GM21529 (cell line): ENCODE measurements at regions not wholly inside any gene's neighbourhood (a gene's known extent, or its start where the extent isn't known, plus 50 kb on each side); places are given as distances from the start of the nearest gene placed in this dataset.

ENCODE experiments used
- ATAC-seq: cut with Tn5 transposase; IDR thresholded peaks from one replicate; pipeline ENCODE4 v1.9.1; 2021; ENCODE audit not compliant: unreplicated experiment

GRCh38 chr4:184575306-184575705 is 73.9 kb downstream of the CASP3 start:
- ATAC-seq, result no peak

GRCh38 chr4:184574861-184575260 is 74.4 kb downstream of the CASP3 start:
- no peak for ATAC-seq

GRCh38 chr4:184573701-184574100 is 75.5 kb downstream of the CASP3 start:
- no peak for ATAC-seq

GRCh38 chr4:184568770-184569169 is 80.5 kb downstream of the CASP3 start:
- ATAC-seq, result no peak

DNA sequence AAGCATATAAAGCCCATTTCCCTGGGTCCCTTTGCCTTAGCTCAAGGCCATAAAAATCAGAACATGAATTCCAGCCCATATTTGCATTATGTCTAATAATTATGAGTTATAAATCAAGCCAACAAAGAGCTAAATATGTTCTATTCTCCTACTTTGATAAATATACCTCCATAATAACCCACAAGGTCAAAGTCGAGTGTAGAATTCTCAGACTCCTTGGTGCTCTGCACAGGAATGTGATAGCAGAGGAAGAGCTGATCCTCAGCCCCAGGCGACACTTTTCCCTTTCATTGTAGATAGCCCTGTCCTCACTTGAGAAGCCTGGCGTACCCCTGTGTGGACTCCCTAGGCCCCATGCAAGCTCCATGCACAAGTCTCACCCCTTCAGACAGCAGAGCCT is 85.6 kb downstream of the CASP3 start:
- no peak for ATAC-seq

DNA sequence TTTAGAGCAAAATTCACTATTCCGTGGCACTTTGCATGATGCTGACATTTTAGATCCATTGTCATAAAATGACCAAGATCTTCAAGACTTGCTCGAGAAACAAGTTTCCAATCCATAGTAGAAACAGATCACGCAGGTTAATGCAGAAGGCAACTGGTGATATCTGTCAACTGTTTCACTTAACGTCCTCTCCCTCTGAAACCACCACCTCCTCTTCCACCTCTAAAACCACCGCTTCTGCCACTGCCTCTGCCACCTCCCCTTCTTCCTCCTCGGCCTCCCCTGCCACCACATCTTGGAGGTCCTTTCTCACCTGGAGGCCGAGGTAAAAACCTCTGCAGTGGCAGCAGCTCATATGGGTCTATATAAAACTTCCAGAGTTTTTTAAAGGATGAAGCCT is 84.6 kb upstream of the IRF2 start:
- ATAC-seq, result no peak

GRCh38 chr4:184553891-184554290 is 79.5 kb upstream of the IRF2 start:
- no peak for ATAC-seq

DNA sequence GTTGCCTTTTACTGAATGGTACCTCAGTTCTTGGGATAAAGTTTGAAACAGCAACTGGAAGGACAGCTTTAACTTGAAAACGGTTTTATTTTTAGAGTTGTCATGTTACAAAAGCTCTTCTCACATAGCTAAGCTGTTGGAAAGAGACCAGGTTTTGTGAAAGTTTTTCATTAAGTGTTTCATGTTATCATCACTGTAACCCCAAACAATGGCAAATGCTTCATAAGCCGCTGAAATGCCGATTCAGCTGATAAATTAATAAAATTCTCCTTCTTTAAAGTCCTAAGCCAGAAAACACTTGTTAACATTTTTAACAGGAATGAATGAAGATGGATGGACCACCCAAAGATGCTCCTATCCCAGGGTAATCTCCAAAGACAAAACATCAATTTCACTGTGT is 76.1 kb upstream of the IRF2 start:
- no peak for ATAC-seq

DNA sequence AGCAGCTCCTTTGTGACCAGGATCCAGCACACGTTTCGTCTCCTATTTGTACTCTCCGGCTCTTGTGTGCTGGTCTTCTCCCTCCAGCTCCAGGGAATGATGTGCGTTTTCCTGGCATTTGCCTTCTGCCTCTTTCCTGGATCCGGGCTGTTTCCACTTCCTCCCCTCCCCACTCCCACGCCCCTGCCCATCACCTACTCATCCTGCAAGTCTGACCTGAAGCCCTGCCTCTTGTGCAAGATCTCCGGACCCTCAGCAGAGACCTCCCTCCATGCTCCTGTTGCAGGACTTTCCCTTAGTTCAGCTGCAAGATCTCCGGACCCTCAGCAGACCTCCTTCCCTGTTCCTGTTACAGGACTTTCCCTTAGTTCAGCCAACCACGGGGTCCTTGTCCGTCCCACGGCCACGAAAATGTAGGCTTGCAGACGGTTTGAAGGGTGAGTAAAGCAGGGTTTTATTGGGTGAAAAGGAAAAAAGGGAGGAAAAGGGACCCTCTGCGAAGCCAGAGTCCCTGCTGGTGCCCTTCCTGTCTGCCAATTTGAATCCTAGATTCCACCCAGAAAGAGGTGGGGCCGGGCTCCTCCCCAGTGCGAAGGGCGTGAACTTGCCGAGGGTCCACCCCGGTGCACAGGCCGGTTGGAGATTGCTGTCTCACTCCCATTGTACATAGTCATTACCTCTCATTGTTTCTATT is 74.4 kb upstream of the IRF2 start:
- no peak for ATAC-seq

DNA sequence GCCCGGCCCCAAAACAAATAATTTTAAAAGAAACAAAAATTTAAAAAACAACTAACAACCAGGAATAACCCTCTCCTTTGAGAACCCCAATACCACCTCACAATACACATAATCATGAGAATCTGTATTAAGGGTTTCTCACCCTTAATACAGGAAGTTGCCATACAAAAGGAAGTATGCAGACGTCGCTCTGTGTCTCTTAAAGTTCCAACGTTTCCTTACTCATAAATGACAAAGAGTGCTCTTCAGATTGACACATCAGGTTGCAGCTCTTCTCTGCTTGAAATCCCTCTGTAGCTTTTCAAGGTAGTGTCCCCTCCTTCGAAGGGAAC is 73.9 kb upstream of the IRF2 start:
- ATAC-seq, result no peak

GRCh38 chr4:184544788-184545409 is 70.5 kb upstream of the IRF2 start:
- ATAC-seq, result no peak

DNA sequence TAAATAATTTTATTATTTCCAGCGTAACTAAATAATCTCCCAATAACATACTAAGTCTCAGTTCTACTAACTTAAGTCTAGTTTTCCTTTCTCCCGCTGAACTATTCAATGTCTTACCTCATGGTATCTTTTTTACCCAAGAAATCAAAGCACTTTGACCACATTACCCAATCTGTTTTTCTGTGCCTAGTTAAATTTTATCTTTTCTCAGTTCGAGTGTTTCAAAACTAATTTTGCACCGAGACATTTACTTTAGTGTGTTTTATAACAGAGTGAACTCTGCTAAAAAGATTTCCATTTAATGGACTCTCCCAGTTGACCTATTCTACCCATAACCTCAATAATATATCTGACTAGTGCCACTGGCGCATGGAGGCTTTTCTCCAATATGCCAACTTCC is 67.6 kb upstream of the IRF2 start:
- no peak for ATAC-seq

DNA sequence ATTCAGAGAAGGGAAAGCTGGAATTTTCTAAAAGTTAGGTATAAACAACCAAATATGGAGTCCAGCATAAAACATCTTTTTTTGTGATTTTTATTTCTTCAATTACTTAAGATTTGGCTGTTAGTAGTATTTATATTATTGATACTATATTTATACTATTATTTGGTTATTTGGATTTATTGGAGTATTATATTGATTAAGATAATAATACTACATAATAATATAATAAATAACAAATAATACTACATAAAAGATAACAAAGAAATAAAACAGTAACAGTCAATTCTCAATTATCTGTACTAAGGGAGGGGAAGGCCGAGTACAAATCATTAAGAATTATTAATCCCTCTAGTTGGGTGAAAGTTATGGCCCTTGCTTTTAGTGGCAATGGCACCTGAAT is 66.0 kb upstream of the IRF2 start:
- ATAC-seq, result no peak

- ATAC-seq, result peak; percentile 56
These were observed 63.8 kb upstream of the IRF2 start for GRCh38 chr4:184538023-184538599.

DNA sequence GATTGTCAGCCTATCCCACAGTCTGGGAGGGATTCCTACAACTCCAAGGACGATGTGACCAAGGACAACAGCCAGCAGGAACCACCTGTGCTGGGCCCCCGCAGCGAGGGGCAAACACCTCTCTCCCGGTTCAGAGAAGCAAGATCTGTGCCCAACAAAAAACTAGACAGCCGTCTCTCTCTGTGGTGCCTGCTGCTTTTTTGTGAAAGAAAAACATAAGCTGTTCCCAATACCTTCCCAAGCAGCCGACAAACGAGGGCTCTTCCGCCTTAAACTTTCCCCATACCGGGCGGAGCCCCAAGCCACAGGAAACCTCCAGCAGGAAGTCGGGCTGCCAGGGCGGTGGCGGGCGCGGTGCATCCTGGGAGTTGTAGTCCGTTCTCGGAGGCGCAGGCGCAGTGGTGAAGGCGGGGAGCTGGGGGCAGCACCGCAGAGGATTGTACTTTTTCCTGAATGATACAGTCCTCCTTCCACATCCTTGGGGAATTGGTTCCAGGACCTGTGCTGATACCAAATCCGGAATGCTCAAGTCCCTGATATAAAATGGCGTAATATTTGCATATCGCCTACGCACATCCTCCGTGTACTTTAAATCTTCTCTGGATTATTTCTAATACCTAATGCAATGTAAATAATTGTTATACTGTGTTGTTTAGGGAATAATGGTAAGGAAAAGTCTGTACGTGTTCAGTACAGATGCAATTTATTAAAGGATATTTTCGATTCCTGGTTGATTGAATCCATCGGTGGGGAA is 63.1 kb upstream of the IRF2 start:
- ATAC-seq, result peak; percentile 51

DNA sequence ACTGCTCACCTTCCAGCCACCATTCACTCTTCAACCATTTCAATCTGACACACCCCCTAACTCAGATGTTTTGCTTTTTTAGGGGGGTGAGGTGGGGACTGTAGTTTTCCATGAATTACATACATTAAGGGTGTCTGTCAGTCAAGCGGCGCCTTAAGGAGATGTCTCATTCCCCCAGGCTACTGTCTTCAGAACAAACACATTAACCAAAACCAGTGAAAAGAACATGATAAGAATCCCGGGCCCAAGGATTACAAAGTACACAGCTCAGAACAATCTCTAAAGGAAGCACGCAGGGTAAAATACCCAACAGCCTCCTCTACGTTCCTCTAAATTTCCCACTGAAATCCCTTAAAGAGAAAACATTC is 62.5 kb upstream of the IRF2 start:
- no peak for ATAC-seq

GRCh38 chr4:184536065-184536880 is 61.9 kb upstream of the IRF2 start:
- no peak for ATAC-seq

DNA sequence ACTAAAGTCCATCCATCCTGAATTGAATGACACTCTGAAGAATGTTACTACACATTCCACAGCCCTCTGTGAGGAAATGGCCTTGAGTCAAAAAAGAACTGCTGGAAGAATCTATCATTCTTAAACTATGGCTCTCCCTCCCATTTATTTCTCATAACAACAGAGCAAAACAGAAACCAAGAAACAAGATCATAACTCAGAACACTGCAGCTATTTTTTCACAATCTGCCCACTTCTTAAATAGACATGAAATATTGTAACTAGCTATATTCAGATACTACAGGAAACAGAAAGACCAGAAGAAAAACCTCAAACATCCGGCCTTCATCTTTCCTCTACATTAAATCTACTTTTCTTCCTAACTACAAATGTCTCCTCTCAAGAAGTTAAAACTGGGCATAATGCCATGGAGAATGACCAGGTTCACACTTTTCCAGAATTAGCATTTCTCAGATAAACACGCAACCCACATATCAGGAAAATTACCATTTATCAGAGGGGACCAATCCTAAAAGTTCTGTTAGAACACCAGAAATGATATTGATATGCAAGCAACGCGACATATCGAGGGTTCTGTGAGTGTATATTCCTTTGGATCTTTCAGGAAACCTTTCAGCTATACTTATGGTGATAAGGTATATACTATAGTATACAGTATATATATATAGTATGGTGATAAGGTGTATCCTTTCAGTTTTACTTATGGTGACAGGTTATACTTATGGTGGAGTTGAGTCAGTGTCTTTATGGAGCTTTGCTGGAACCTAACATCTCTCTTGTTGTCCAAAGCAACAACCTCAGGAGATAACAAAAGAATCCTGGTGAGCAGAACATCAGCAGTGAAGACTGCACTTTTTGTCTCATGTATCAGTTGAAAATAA is 60.4 kb upstream of the IRF2 start:
- peak; percentile 56 for ATAC-seq

DNA sequence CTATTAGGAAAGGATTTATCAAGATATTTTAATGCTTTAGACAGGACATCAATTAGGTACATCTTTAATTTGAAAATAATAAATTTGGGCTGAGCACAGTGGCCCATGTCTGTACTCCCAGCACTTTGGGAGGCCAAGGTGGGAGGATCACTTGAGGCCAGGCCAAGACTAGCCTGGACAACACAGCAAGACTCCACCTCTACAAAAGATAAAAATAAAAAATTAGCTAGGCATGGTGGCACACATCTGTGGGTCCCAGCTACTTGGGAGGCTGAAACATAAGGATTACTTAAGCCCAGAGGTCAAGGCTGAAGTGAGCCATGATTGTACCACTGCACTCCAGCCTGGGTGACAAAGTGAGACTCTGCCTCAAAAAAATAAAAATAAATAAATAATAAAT is 59.6 kb upstream of the IRF2 start:
- no peak for ATAC-seq

- no peak for ATAC-seq
These were observed 56.7 kb upstream of the IRF2 start for GRCh38 chr4:184531008-184531407.
